IPS-NIHi7 (cell line): ENCODE measurements at regions not wholly inside any gene's neighbourhood (a gene's known extent, or its start where the extent isn't known, plus 50 kb on each side); places are given as distances from the start of the nearest gene placed in this dataset.
"Not testable (repeated sequence)": the region's sequence is repeated elsewhere in the genome, so short reads cannot be mapped to it uniquely, and the experiment has no call there.

Experiments
- DNase-seq: peaks from one replicate; pipeline ENCODE4 v3.0.0; 2012; ENCODE audit warnings: mixed read lengths; ENCODE audit errors: extremely low spot score

DNA sequence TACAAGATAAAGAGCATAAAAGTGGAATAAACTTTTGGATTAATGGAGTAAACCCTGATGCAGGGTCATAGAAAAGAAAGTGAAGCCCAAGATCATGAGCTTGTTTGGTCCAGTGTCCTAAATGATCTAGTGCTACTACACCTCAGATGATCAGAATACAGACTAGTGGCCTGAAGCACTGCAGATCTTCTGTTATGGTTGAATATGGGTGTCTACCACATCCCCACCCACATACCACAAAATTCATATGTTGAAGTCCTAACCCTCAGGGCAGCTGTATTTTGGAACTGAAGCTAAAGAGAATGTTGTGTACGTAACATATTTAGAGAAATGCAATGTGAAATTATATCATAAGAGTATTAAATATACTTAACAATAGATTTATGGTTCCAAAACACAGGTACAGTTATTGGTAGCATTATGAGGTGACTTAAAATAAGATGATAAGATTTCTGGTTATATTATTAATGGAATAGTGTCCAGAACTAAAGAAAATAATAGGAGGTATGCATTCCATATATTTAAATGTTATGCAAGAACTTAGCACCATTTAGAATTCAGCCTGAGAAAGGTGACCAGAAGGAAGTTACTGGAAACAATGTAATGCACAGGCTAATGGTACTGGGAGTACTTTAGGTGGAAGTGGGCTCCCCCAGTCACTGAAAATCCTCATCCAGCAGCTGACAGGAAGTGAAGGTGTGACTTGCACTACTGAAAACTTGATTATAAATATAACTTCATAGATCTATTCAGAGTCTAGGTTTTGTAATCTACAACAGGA lies 1155.1 kb downstream of the TAF11L14 start:
- DNase-seq = no peak

- no peak for DNase-seq
Measured at GRCh38 chr5:18792145-18792544, 1157.9 kb downstream of the TAF11L14 start.

GRCh38 chr5:18797222-18797621 lies 1163.0 kb downstream of the TAF11L14 start:
- peak; percentile 49 for DNase-seq

DNA sequence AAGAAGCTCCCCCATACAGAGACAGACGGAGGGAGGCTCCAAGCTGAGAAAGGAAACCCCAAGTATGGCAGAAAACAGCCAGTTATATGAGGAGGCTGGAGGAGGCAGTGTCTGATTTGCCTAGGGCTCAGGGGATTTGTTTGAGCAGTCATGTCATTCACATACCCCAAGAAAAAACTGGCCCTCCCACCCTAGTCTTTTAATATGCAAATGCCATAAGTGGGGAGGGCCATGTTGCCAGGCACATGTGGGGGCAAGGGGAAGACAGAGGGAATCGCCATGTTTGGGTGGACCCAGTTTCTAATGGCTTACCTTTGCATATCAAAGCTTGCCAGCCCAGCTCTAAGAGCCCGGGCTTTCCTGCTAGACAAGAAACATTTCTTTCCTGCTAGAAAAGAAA lies 1163.8 kb downstream of the TAF11L14 start:
- DNase-seq = peak; percentile 37

- no peak for DNase-seq
Measured at GRCh38 chr5:18799482-18800128, 1165.3 kb downstream of the TAF11L14 start.

- DNase-seq = no peak
Measured at GRCh38 chr5:18800293-18801025, 1166.2 kb downstream of the TAF11L14 start.

GRCh38 chr5:18801413-18801812 lies 1167.2 kb downstream of the TAF11L14 start:
- not testable (repeated sequence) for DNase-seq

DNA sequence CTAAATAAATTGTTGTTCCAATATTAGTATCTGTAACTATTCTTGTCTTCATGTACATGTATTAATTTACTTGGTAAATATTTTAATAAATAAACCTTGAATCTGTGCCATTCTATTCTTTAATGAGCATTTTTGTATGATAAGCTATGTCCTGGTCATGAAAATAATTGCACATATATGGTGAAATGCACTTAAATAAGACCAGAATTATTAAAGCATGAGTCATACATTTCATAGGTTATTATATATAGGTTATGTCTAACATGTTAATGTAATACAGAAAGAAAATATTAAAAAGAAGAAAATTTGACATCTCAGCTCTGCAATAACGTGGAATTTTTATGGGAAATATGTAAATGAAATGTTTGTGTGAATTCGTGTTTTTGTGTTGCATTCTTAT lies 1168.1 kb downstream of the TAF11L14 start:
- no peak for DNase-seq

DNA sequence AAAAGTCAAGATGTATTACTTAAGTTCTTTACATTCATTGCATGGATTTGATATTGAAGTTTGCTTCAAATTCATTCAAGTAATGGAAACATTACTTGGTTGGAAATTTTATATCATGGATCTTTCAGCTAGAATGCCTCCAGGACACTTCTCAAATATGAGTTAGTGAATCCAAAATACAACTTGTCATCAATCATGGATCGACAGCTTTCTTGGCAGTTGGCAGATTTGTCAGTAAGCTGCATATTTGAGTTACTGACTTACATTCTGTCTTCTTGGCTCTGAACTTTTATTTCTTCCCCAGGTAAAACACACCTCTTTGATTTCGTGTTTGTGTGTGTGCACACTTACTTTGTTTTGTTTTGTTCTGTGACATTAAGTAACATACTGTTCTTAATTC lies 1171.1 kb downstream of the TAF11L14 start:
- no peak for DNase-seq

GRCh38 chr5:18807256-18808149 lies 1173.2 kb downstream of the TAF11L14 start:
- DNase-seq = no peak

GRCh38 chr5:18811661-18812060 lies 1176.3 kb downstream of the CDH18 start:
- DNase-seq = no peak

GRCh38 chr5:18828351-18828750 lies 1159.6 kb downstream of the CDH18 start:
- no peak for DNase-seq

DNA sequence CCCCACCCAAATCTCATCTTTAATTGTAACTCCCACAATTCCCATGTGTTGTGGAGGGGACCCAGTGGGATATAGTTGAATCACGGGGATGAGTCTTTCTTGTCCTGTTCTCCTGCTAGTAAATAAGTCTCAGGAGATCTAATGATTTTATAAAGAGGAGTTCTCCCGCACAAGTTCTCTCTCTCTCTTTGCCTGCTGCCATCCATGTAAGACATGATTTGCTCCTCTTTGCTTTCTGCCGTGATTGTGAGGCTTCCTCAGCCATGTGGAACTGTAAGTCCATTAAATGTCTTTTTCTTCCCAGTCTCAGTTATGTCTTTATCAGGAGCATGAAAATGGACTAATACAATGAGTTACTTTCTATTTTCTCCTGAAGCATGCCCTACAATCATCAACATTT lies 1158.5 kb downstream of the CDH18 start:
- no peak for DNase-seq

DNA sequence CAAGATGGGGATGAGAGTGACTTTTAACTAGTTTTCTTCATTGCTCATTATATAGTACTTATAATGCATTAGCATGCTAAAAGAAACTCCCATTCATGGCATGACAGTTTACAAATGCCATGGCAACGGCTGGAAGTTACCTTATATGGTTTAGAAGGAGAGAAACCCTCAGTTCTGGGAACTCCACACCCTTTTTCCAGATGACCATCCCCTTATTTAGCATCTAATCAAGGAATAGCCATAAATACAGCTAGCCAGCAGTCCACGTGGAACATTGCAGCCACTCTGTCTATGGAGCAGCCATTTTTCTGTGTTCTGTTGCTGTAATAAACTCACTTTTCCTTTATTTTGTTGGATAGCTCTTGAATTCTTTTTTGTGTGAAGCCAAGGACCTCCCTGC lies 1137.8 kb downstream of the CDH18 start:
- no peak for DNase-seq

DNA sequence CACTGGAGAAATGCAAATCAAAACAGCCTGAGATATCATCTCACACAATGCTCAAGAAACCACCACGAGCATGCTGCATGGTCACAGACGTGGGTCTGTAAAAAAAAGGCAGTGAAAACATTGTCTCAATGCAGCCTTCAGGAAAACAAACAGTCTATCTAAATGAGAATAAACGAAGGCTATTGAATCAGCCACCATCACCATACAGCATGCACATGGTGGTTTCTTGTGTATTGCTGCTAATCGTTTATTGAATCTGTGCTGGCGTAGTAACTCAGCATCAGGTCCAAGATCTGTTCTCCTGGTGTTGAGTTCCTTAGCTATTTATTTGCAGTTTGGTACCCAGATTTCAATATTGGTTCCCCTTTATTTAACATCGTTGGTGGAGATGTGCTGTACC lies 1115.0 kb downstream of the CDH18 start:
- no peak for DNase-seq

- DNase-seq = no peak
Measured at GRCh38 chr5:18876565-18876964, 1111.4 kb downstream of the CDH18 start.

DNA sequence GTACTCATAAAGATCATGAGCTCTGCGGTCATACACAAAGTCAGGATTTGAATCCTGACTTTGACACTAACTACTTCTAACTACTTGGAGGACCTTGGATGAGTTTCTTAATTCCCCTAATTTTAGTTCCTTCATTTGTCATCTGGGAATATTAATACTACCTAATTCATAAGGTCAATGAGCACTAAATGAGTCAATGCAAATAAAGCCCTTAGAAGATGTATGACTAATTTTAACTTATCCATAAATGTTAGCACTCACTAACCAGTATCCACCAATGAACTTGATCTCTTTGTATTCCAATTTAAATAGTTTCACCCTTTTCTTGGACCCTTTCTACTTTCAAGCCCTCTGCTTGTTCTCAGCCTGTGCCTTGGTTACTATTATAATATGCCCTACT lies 1106.4 kb downstream of the CDH18 start:
- no peak for DNase-seq

- DNase-seq = no peak
Measured at GRCh38 chr5:18882154-18882553, 1105.8 kb downstream of the CDH18 start.

DNA sequence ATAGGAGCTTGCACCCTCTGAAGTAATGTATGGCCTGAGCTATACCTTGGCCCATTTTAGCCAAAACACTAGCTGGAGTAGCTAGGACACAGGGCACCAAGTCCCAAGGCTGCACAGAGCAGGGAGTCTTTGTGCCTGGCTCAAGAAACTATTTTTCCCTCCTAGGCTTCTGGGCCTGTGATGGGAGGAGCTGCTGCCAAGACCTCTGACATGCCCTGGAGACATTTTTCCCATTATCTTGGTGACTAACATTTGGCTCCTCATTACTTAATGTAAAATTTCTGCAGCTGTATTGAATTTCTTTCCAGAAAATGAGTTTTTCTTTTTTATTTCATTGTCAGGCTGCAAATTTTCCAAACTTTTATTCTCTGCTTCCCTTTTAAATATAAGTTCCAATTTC lies 1099.2 kb downstream of the CDH18 start:
- no peak for DNase-seq

DNA sequence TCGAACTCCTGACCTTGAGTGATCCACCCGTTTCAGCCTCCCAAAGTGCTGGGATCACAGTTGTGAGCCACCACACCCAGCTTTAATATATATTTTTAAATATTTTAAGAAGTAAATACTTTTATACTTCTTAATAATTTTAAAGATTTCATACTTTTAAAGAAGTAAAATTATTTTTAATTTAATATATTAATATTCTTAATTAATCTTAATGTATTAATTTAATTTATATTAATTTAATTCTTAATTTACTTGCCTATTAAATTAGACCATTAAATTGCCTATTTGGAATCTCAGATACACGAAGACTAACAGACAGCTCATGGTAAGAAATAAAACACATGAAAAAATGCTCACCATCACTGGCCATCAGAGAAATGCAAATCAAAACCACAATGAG lies 1087.4 kb downstream of the CDH18 start:
- DNase-seq = no peak

GRCh38 chr5:18920966-18921365 lies 1067.0 kb downstream of the CDH18 start:
- DNase-seq = no peak

DNA sequence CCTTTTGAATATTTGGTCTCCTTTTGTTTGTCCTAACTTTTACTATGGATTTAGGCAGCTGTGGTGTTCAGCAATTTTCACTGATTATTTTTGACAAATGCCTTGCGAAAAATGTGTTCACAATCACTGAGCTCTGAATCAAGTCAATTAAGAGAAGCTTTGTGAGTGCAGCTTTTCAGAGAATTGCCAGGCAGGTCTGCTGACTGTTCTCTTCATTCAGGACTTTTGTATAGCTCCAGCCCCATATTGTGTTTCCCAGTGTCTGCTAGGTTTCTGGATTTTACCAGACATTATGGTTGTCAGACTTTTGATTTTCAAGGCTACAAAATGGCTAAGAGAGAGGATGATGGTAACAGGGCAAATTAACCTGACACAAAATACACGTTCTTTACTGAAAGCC lies 1055.9 kb downstream of the CDH18 start:
- DNase-seq = no peak
